WTC11 (cell line): ENCODE measurements at regions not wholly inside any gene's neighbourhood (a gene's known extent, or its start where the extent isn't known, plus 50 kb on each side); places are given as distances from the start of the nearest gene placed in this dataset.

ENCODE experiments used
- ATAC-seq: fragments of 200-7000 bp; cut with Tn5 transposase; 2 replicates; pipeline ENCODE4 v1.10.0; 2021; ENCODE audit warnings: mild to moderate bottlenecking, moderate library complexity
- CTCF ChIA-PET: fragments of 300-600 bp; sonication (Branson Sonifier 250); formaldehyde crosslinking; loops from one replicate; lab custom pipeline; 2021; ENCODE audit warnings: antibody characterized with exemption; lab: Charles Lee
- POLR2A ChIA-PET: fragments of 350-600 bp; sonication (Branson Sonifier 250); formaldehyde crosslinking; loops from one replicate; lab custom pipeline; 2021; ENCODE audit warnings: antibody characterized with exemption; lab: Charles Lee
- DNase-seq: peaks from one replicate; pipeline ENCODE4 v3.0.0; 2021; ENCODE audit warnings: low spot score
- H3K27ac Mint-ChIP-seq: 2 replicates; pipeline ENCODE4 v1.8.0; 2021; ENCODE audit warnings: mixed read lengths
- H3K27me3 Mint-ChIP-seq: 2 replicates; pipeline ENCODE4 v1.8.0; 2021; ENCODE audit warnings: low read depth, mild to moderate bottlenecking, moderate library complexity, mixed read lengths
- H3K36me3 Mint-ChIP-seq: 2 replicates; pipeline ENCODE4 v1.8.0; 2021; ENCODE audit warnings: mixed read lengths
- H3K4me1 Mint-ChIP-seq: 2 replicates; pipeline ENCODE4 v1.8.0; 2022; ENCODE audit warnings: mixed read lengths
- H3K4me3 Mint-ChIP-seq: 2 replicates; pipeline ENCODE4 v1.8.0; 2021; ENCODE audit warnings: mild to moderate bottlenecking, moderate library complexity, mixed read lengths
- H3K9me3 Mint-ChIP-seq: 2 replicates; pipeline ENCODE4 v1.8.0; 2021; ENCODE audit warnings: mixed read lengths
- ATF2 ChIP-seq: sonication (generic); formaldehyde crosslinking; IDR thresholded peaks from 2 replicates; pipeline ENCODE4 v1.8.1; 2022; ENCODE audit warnings: low read depth, missing genetic modification reagents, borderline replicate concordance
- ATF3 ChIP-seq: sonication (generic); formaldehyde crosslinking; conservative IDR thresholded peaks from 2 replicates; pipeline ENCODE4 v1.8.1; 2022; ENCODE audit warnings: mild to moderate bottlenecking, missing genetic modification reagents
- E2F1 ChIP-seq: sonication (generic); formaldehyde crosslinking; IDR thresholded peaks from 2 replicates; pipeline ENCODE4 v1.8.0; 2022; ENCODE audit warnings: mild to moderate bottlenecking, missing genetic modification reagents
- GABPB1 ChIP-seq: sonication (generic); formaldehyde crosslinking; IDR thresholded peaks from 2 replicates; pipeline ENCODE4 v1.8.1; 2023; ENCODE audit warnings: mild to moderate bottlenecking, missing genetic modification reagents
- GRHL2 ChIP-seq: fragments of 250-450 bp; sonication (Bioruptor Pico); IDR thresholded peaks from 2 replicates; pipeline ENCODE4 v1.8.0; 2022; ENCODE audit warnings: mild to moderate bottlenecking, moderate library complexity; ENCODE audit not compliant: insufficient replicate concordance, severe bottlenecking
- IRF2 ChIP-seq: sonication (generic); formaldehyde crosslinking; IDR thresholded peaks from 2 replicates; pipeline ENCODE4 v1.8.0; 2022; ENCODE audit warnings: low read depth, missing genetic modification reagents, borderline replicate concordance
- MLX ChIP-seq: sonication (generic); formaldehyde crosslinking; IDR thresholded peaks from 2 replicates; pipeline ENCODE4 v1.8.1; 2023; ENCODE audit warnings: mild to moderate bottlenecking, missing genetic modification reagents, moderate library complexity
- MXD4 ChIP-seq: fragments of 250-450 bp; sonication (Bioruptor Pico); IDR thresholded peaks from 2 replicates; pipeline ENCODE4 v1.8.0; 2021; ENCODE audit warnings: mild to moderate bottlenecking, moderate library complexity, borderline replicate concordance
- NFATC4 ChIP-seq: fragments of 250-450 bp; sonication (Bioruptor Pico); IDR thresholded peaks from 2 replicates; pipeline ENCODE4 v1.9.0; 2021; ENCODE audit warnings: mild to moderate bottlenecking
- NFYB ChIP-seq: sonication (generic); formaldehyde crosslinking; conservative IDR thresholded peaks from 2 replicates; pipeline ENCODE4 v1.8.0; 2022; ENCODE audit warnings: low read depth, missing genetic modification reagents
- PREB ChIP-seq: sonication (generic); formaldehyde crosslinking; IDR thresholded peaks from 2 replicates; pipeline ENCODE4 v1.8.1; 2022; ENCODE audit warnings: mild to moderate bottlenecking, missing genetic modification reagents, moderate library complexity, borderline replicate concordance
- ZNF121 ChIP-seq: sonication (generic); formaldehyde crosslinking; IDR thresholded peaks from 2 replicates; pipeline ENCODE4 v1.8.0; 2023; ENCODE audit warnings: missing genetic modification reagents
- ZNF219 ChIP-seq: sonication (generic); formaldehyde crosslinking; IDR thresholded peaks from 2 replicates; pipeline ENCODE4 v1.8.0; 2023; ENCODE audit warnings: missing genetic modification reagents, mild to moderate bottlenecking, borderline replicate concordance
- ZNF263 ChIP-seq: sonication (generic); formaldehyde crosslinking; IDR thresholded peaks from 2 replicates; pipeline ENCODE4 v1.8.1; 2022; ENCODE audit warnings: low read depth, mild to moderate bottlenecking, moderate library complexity, missing genetic modification reagents
- ZNF281 ChIP-seq: sonication (generic); formaldehyde crosslinking; IDR thresholded peaks from 2 replicates; pipeline ENCODE4 v1.8.0; 2023; ENCODE audit warnings: mild to moderate bottlenecking, missing genetic modification reagents
- ZNF396 ChIP-seq: fragments of 250-450 bp; sonication (Bioruptor Pico); IDR thresholded peaks from 2 replicates; pipeline ENCODE4 v1.8.0; 2021; ENCODE audit warnings: mild to moderate bottlenecking, moderate library complexity, borderline replicate concordance
- ZNF416 ChIP-seq: fragments of 250-450 bp; sonication (Bioruptor Pico); IDR thresholded peaks from 2 replicates; pipeline ENCODE4 v1.9.0; 2021; ENCODE audit warnings: mild to moderate bottlenecking, inconsistent platforms
- ZNF512 ChIP-seq: sonication (generic); formaldehyde crosslinking; IDR thresholded peaks from 2 replicates; pipeline ENCODE4 v1.8.1; 2022; ENCODE audit warnings: missing genetic modification reagents, borderline replicate concordance
- ZNF532 ChIP-seq: fragments of 250-450 bp; sonication (Bioruptor Pico); IDR thresholded peaks from 2 replicates; pipeline ENCODE4 v1.9.0; 2021; ENCODE audit warnings: mild to moderate bottlenecking, borderline replicate concordance

GRCh38 chr13:104705031-104705750, 1639.0 kb upstream of the SLC10A2 start (continued):
- TF ChIP-seq ZNF532 (CRISPR knock-in tag) (no peak), ZNF263 (CRISPR knock-in tag) (no peak), MXD4 (CRISPR knock-in tag) (no peak), ZNF416 (no peak), PREB (CRISPR knock-in tag) (no peak), GABPB1 (no peak), ZNF281 (no peak)

- H3K36me3 Mint-ChIP-seq = no peaks in the 10 kb centered on the region
- no peaks in the 10 kb centered on the region for H3K4me1 Mint-ChIP-seq
- H3K4me3 Mint-ChIP-seq = no peak overlapping the region
- DNase-seq = no peak
- H3K27ac Mint-ChIP-seq = no peak overlapping the region
- TF ChIP-seq ZNF121 (CRISPR knock-in tag) = no peak
- no peak for TF ChIP-seq ATF2 (CRISPR knock-in tag)
- TF ChIP-seq ZNF396 = no peak
- TF ChIP-seq E2F1 (CRISPR knock-in tag) = no peak
- TF ChIP-seq NFATC4 (CRISPR knock-in tag) = no peak
- no peak for TF ChIP-seq MXD4 (CRISPR knock-in tag)
- TF ChIP-seq ZNF219 (CRISPR knock-in tag) = no peak
- TF ChIP-seq NFYB (CRISPR knock-in tag) = no peak
- no peak for TF ChIP-seq ZNF512 (CRISPR knock-in tag)
- TF ChIP-seq GRHL2 = no peak
- no peak for TF ChIP-seq GABPB1
- no peak for TF ChIP-seq IRF2
- TF ChIP-seq ATF3 (CRISPR knock-in tag) = no peak
- TF ChIP-seq MLX (CRISPR knock-in tag) = no peak
- TF ChIP-seq, all 79 proteins: peak for 0
- CTCF ChIA-PET = no interaction called here
- POLR2A ChIA-PET = no interaction called here
- no peaks in the 10 kb centered on the region for H3K9me3 Mint-ChIP-seq
- no peak for ATAC-seq
- no peaks in the 10 kb centered on the region for H3K27me3 Mint-ChIP-seq
Observed at GRCh38 chr13:104701591-104701990, 1635.4 kb upstream of the SLC10A2 start.
